NAMALWA (cell line): ENCODE measurements at regions not wholly inside any gene's neighbourhood (a gene's known extent, or its start where the extent isn't known, plus 50 kb on each side); places are given as distances from the start of the nearest gene placed in this dataset.

ENCODE experiments used
- DNase-seq: peaks from one replicate; pipeline ENCODE4 v3.0.0-alpha.2; 2015; ENCODE audit warnings: low spot score

DNA sequence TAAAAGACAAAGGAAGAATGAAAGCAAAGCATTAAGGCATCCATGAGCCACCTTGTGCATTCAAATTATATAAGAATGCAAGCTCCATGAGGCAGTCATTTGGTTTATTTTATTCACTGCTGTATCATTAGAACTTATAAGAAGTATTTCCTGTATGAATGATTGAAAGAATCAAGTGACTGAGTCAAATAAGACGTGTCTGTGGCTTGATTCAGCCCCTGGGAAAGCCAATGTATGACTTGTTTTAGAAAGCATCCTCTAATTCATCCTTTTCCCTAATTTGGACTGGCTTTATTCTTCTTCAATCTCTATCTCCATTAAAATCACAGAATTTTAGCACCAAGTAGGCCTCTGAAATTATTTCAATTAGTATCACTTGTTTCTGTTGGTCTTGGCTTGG is 461.1 kb downstream of the LPIN1 start:
- no peak for DNase-seq

DNA sequence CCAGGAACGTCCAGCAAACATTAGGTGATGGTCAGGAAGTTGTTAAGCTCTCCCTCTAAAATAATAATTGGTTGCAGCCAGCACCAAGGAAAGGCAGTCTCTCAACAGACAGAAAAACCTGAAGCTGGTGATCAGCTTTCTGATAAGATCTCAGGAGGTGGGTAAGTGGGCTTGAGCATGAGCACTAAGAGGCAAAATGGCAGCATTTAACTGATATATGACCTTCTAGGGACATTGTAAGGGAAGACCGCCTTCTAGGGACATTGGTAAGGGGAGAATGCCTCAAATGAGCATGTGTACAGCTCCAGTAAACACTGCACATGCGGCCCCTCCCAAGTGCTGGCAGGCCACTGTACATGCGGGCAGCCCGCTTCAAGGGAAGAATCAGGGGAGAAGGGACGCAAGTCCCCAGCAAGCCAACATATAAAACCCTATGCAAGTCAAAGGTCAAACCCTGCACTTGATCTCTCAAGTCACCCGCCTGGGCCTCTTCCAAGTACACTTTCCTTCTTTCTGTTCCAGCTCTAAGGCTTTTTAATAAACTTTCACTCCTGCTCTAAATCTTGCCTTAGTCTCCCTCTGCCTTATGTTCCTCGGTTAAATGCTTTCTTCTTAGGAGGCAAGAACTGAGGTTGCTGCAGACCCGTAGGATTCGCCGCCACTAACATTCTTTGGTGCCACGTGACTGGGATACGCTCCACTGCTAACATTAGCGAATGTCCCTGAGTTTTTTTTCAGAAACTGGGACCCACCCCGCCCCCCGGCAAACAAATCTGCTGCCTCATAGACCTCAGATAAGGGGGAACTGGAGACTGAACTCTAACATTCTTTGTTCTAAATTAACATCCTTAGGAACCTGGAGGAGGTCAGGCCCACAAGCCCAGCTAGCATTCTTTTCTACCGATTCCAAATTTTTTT is 463.8 kb downstream of the LPIN1 start:
- no peak for DNase-seq

DNA sequence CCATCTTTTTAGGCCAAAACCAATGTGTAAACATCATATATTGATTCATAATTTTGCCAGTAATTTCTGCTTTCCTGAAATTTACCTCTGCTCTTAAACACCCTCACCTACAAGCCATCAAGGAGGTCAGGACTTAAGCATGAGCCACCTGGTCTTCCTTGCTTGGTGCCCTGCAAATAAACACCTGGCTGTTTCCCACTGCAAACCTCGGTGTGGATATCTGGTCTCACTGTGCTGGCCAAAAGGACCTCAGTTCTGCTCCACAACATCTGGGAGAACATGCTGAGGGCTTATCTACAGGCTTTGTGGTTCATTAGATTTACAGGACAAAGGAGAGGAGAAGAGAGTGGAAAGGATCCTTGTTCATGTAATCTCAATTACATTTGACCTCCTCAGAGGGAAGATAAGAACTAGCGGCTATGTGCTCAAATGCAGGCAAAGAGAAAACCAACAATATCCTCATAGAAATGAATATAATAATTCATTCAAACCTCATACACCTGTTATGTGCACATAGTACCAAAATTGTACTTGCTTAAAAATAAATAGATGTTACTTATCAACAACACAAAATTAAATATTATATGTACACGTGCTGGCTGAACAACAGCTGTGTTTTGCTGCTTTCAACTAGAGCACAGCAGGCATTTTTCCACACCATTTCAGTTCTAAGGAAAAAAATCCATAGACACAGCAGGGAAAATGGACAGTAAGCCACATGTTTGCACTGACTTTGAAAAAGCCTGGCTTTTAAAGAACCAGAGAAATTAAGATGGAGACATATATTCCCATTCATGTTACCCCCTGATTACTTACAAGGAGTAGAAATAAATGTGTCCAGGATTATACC is 465.1 kb downstream of the LPIN1 start:
- no peak for DNase-seq

DNA sequence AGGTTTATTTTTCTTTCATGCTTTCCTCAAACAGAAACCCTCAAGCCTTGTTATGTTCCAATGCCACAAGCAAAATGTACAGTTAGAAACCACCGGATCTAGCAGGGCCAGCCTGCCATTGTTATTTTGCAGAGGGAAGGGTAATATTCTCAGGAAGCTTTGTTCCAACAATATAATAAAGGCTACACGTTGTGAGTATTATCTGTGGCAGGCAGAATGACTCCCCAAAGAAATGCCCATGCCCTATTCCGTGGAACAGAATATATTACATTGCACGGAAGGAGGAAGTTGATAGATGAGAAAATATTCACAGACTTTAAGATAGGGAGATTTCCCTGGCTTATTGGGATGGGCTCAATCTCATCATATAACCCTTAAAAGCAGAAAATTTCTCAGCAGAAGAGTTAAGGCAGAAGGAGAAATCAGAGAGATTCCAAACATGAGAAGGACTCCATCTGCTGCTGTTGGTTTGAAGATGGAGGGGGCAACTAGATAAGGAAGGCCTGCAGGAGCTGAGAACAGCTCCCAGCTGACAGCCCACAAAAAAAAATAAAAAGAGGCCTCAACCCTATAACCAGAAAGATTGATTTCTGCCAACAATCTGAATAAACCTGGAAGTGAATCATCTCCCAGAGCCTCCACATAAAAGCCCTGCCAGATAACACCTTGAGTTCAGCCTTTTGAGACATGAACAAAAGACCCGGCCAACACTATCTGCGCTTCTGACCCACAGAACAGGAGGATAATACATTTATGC is 466.6 kb downstream of the LPIN1 start:
- no peak for DNase-seq

DNA sequence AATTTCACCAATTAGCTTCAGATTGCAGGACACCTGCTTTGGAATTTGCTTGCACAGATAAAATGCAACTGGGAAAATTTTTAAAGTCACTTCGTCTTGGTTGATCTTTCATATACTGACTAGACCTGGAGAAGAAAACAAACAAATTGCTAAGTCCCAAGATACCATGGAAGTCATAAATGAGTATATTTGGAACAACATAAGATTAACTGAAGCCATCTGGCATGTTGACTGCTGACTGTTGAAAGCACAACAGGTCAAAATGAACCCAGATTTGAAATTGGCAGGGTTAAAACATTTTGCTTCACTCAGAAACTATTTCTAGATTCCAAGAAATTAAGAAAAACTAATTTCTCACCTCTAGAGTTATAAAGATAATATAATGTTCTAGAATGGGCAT is 470.7 kb downstream of the LPIN1 start:
- DNase-seq: no peak

DNA sequence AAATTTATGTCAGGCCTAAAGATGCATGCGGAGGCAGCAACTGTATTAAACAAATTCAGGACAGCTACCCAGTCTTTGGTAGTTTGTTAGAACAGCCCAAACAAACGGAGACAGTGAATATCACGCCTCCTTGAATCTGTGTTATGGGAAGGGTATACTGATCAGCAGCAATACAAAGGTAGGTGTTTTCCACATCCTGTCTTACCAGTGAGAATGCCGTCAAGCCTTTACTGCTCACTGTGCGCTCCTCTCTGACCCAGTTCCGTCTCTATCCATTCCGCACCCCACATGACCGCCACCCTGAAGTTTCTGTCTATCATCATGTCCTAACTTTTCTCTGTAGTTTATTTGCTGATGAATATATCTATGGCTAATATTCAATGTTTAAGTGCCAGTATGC is 473.3 kb downstream of the LPIN1 start:
- no peak for DNase-seq

DNA sequence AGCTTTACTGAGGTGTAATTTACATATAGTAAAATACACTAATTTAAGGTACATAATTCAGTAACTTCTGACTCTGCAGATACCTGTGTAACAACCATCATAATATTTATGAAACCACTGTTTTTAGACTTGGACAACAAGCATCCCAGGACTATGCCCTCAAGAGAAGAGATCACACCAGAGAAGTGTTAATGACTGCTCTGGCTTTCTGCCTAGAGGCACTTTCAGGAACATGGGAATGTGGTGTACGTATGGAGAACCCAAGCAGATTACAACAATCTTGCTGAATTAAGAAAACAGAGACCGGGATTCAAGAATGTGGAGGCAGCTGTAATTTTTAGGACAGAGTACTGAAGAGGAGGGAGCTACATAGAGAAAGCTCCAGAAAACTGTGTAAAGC is 475.2 kb downstream of the LPIN1 start:
- DNase-seq: no peak

DNA sequence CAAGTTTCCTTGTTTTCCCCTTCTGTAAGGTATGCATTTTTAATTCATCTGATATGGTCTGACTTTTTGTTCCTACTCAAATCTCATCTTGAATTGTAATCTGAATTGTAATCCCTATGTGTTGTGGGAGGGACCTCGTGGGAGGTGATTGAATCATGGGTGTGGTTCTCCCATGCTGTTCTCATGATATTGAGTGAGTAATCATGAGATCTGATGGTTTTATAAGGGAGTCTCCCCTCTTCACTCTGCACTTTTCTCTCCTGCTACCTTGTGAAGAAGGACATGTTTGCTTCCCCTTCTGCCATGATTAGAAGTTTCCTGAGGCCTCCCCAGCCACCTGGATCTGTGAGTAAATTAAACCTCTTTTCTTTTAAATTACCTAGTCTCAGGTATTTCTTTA is 476.1 kb downstream of the LPIN1 start:
- DNase-seq: no peak

DNA sequence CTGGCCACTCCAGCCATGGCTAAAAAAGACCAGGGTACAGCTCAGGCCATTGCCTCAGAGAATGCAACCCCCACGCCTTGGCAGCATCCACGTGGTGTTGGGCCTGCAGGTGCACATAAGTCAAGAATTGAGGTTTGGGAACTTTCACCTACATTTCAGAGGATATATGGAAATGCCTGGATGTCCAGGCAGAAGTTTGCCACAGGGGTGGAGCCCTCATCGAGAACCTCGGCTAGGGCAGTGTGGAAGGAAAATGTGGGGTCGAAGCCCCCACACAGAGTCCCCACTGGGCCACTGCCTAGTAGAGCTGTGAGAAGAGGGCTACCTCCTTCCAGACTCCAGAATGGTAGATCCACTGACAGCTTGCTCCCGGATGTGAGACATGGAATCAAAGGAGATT is 477.3 kb downstream of the LPIN1 start:
- no peak for DNase-seq

DNA sequence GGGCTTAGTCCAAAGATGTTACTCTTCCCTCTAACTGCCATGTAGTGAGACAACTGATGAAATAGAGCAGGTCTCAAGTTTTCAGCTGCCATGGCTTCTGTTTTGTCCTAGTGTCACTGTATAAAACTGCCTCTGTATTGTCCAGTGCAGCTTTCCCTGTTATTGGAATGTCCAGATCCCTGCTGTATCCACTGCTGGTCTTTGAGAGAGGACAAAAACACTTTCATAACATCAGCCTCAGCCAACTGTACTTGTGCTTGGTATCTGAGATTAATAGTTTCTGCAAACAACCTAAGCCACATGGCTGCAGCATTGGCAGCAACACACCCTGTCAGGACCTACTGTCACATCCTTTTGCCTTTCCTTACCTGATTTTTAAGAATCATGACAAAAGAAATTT is 480.2 kb downstream of the LPIN1 start:
- DNase-seq: no peak

DNA sequence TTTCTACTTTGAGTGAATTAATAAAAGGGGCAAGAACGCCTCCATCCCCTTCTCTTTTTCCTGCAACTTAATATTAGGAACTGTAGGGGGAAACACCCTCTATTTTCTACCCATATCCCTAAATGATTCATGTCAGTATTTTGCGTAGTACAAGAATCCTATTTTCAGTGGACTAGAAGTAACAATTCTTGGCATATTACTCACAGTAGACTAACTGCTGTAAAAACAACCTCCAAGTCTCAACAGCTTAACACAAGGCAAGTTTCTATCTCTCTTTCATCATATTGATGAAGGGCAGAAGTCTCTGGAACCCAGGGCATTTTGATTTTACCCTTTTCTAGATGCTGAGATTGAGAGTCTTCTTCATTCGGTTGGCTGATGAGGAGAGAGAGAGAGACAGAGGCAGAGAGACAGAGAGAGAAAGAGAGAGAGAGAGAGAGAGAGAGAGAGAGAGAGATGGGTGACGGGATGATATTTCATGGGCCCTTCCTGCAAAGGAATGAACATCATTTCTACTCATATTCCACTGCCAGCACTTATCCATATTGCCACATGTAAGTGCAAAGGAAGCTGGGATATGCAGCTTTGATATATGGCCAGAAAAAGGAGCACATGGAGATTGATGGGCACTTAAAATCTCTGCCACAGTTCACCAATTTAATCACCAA is 481.6 kb downstream of the LPIN1 start:
- no peak for DNase-seq

DNA sequence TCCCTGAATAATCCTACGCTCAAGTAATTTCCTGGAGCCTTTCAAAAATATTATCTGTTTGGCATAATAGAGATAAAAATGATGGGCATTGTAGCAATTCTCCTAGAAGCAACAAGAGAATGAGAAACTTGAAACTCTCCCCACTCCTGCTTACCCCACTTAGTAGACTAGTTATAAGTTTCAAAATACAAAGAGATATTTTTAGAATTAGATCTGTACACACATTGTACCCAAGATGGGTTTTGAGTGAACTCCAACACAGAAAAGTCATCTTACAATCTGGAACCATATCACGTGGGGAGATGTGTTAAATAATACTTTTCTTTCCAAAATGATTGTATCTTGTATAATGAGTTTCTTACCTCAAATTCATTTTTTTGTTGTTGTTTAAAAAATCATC is 484.9 kb downstream of the LPIN1 start:
- DNase-seq: no peak

DNA sequence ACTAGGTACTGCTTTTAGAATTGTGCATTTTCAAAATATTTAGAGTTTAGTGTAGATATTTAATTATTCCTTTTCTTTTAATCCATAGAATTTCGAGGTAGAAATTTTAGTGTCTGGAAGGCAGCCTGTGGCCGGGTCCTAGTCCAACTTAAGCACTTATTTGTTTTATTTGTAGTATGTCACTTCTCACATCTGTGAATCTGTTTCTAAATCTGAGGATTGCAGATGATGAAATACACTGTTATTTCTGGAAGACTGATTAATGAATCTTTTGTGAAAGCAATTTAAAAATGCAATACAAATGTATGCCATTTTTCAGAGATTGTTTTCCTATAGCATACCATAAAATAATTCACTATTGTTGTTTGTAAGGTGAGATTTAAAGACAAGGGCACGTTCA is 483.9 kb upstream of the TRIB2 start:
- no peak for DNase-seq

DNA sequence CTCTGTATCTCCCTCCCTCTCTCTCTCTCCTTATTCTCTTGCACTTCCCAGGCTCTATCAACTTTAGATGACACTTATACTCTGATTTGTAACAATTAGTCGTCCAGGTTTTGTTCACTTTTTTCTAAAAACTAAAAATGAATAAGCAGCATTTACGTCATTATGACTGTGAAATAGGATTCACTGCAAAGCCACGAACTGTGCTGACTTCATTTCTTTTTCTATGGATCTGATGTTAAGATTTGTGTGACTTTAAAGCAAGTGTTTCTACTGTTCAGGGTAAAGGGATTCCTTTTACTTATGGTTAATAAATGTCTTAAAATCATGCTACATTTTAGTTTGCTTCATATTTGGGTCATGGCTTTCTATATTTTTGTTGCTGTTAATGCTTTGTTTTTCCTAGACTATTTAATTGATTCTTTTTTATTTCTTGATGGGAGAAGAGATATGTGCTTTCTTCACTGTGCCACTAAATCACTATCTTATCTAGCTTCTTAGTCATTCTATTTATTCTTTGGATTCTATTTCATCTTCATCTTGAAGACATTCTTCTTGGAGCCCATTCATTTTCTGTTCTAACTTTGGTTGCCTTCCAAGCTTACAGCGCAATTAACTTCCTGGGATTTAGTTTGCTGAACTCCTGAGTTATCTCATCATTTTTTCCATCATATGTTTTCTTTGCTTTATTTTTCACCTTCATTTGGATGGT is 480.4 kb upstream of the TRIB2 start:
- no peak for DNase-seq

DNA sequence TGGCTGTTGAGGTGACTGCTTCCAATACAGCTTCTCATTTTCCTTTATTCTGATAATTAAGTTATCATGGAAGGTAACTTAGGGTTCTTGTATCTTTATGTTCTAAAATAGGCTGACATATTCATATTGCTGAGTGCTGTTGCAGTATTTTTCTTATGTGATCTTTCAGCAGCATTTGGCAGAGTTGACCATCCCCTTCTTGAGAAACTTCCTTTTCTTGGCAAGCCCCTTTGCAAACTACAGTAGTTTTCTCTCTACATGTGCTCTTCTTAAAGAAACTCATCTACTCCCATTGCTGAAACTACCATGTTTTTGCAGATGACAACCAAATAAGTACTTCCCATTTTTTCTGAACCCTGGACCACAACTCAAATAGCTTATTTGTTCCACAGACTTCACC is 476.5 kb upstream of the TRIB2 start:
- no peak for DNase-seq

DNA sequence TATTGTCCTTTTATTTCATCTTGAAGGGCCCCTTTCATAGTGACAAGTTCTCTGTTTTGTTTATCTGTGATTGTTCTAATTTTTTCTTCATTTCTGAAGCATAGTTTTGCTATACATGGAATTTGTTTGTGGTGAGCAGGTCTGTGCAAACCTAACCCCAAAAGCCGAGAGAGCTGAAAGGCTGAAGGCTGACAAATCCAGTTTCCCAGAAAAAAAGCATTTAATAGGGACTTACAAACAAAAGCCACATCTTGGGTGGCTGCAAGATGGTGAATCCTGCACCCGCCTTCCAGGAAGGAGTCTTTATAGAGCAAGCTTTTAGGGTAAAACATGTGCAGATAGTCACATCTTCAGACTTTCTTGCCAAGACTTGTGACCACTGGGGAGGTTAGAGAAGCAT is 473.4 kb upstream of the TRIB2 start:
- DNase-seq: no peak

DNA sequence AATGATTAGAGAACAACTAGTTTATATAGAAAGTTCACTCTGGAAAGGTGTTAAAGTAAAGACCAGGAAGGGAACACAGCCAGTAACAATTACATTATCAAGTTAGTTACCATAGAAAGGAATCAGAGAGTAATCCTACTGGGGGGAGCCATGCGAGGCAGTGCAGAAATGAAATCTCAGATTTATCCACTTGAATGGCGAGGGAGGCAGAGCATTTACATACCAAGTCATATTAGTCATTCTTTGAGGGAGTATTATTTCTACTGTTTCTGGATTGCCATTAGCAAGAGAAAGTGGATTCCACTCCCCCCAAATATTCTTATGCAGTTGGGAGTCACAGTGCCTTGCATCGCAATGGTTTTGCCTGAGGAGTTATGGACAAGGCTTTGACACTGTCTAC is 472.7 kb upstream of the TRIB2 start:
- no peak for DNase-seq

DNA sequence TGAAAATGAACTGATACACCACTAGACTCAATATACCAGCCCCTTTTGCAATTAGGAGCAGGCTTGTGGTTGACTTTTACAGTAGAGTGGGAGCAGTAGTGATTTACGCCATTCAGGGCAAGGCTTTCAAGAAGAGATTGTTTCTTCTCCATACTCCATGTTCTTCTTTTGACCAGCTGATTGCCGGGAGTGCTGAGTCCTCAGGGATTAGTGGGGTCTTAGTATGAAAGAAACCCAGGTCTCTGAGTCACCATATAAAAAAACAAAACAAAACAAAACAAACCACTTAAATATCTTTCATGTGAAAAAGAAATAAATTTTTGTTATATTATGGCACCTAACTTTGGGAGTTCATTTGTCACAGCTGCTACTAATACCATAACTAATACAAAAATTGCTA is 465.6 kb upstream of the TRIB2 start:
- no peak for DNase-seq

DNA sequence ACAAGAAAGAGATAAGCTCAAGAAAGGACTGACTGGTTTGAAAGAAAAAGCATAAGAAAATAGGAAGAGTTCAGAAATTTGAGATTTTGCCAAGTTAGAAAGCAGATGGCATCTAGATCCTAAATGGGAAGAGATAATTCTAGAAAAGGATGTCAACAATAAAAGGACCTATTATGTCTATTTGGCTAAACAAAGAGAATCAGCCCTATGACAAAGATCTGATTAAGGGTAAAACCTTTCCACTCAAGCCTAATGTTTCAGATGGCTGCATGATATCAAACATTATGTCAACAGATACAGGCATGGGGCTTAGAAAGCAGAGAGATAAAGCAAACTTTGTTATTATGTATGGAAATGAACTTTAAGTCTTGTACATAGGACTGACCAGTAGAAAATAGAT is 465.0 kb upstream of the TRIB2 start:
- DNase-seq: no peak

DNA sequence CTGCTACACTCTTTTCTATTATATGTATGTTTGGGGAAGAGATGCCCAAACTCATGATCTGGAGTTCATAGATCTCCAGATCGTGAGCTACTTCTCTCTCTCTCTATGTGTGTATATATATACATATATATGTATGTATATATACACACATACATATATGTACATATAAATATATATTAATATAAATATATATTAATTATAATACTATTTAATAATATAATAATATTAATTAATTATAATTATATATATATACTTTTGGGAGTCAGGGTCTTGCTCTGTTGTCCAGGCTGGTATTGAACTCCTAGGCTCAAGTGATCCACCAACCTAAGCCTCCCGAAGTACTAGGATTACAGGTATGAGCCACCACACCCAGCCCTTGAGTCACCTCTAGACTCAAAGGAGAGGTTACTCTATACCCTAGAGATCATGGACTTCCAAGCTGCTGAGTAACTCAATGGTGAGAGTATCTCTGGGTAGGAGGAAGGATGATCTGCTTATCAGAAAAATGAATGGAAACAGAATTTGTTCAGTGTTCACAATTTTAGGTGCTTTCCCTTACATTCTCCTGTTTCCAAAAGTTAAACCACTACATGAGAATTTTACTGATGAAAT is 463.5 kb upstream of the TRIB2 start:
- DNase-seq: no peak

DNA sequence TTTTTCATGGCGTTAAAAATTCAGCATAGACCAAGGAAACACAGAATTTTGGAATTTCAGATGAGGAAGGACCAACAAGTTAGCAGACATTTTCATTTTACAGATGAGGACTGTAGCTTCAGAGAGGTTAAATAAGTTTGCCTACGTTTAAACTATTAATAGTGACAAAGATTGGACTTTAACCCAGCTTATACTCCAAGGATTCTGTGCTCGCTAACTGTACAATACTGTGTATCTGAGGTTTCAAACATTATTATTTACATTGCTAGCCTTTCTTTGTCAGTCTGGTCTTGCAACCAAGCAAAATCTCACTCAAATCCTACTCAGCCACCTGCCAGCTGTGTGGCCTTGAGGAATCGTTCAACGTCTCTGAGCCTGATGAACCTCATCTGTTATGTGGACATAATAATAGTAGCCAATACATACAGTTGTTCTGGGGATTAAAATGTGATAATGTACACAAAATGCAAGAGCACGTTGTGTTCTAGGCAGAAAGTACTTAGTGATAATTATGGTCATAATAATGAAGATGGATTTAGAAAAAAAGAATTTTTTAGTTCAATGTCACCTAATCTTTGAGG is 462.4 kb upstream of the TRIB2 start:
- no peak for DNase-seq
